DND-41 (cell line): ENCODE measurements at regions not wholly inside any gene's neighbourhood (a gene's known extent, or its start where the extent isn't known, plus 50 kb on each side); places are given as distances from the start of the nearest gene placed in this dataset.
A peak's percentile ranks its signal among the peaks of the same experiment; 100 is the strongest.

Experiments
- ATAC-seq: fragments of 200-7000 bp; cut with Tn5 transposase; 3 replicates; pipeline ENCODE4 v1.9.1; 2021; ENCODE audit warnings: low read depth; ENCODE audit not compliant: insufficient read depth
- DNase-seq: peaks from one replicate; pipeline ENCODE4 v3.0.0-alpha.2; 2020
- H2AFZ ChIP-seq: 2 replicates; pipeline ENCODE4 v1.6.0; 2012; ENCODE audit warnings: low read depth, low read length
- H3K27ac ChIP-seq: 2 replicates; pipeline ENCODE4 v1.5.1; 2012; ENCODE audit warnings: low read length, inconsistent platforms
- H3K27me3 ChIP-seq: fragments of 200-600 bp; sonication (generic); 2 replicates; pipeline ENCODE4 v1.6.0; 2012; ENCODE audit warnings: low read length, mild to moderate bottlenecking, inconsistent platforms; ENCODE audit not compliant: insufficient read depth, poor library complexity
- H3K36me3 ChIP-seq: 2 replicates; pipeline ENCODE4 v1.5.1; 2012; ENCODE audit warnings: low read length, inconsistent platforms; ENCODE audit not compliant: insufficient read depth
- H3K4me1 ChIP-seq: 2 replicates; pipeline ENCODE4 v1.5.1; 2012; ENCODE audit warnings: mild to moderate bottlenecking, low read length; ENCODE audit not compliant: insufficient read depth
- H3K4me2 ChIP-seq: 2 replicates; pipeline ENCODE4 v1.6.0; 2012; ENCODE audit warnings: mild to moderate bottlenecking, moderate library complexity, low read length, inconsistent platforms; ENCODE audit not compliant: insufficient read depth
- H3K4me3 ChIP-seq, 2 experiments: fragments of 200-600 bp in 1 of 2; shearing (Covaris generic) in 1 of 2; 2 replicates each; pipeline ENCODE4 v1.5.1; 2012 to 2016; ENCODE audit warnings: inconsistent platforms in 2 of 2, low read length in 2 of 2, mild to moderate bottlenecking in 2 of 2, low read depth in 1 of 2, moderate library complexity in 1 of 2
- H3K79me2 ChIP-seq: 2 replicates; pipeline ENCODE4 v1.6.0; 2012; ENCODE audit warnings: low read length, inconsistent platforms; ENCODE audit not compliant: insufficient read depth
- H3K9ac ChIP-seq: 2 replicates; pipeline ENCODE4 v1.6.0; 2012; ENCODE audit warnings: low read depth, mild to moderate bottlenecking, inconsistent platforms, low read length, moderate library complexity
- H3K9me3 ChIP-seq: 2 replicates; pipeline ENCODE4 v1.5.1; 2012; ENCODE audit warnings: low read length, moderate library complexity, mild to moderate bottlenecking, inconsistent platforms; ENCODE audit not compliant: insufficient read depth, severe bottlenecking
- H4K20me1 ChIP-seq: 2 replicates; pipeline ENCODE4 v1.6.0; 2012; ENCODE audit warnings: low read length; ENCODE audit not compliant: insufficient read depth
- CTCF ChIP-seq: IDR thresholded peaks from 2 replicates; pipeline ENCODE4 v1.5.1; 2012; ENCODE audit warnings: borderline replicate concordance, low read length, moderate library complexity, mild to moderate bottlenecking; ENCODE audit not compliant: poor library complexity, severe bottlenecking; ENCODE audit errors: extremely low read depth
- EZH2 ChIP-seq: IDR thresholded peaks from 3 replicates; pipeline ENCODE4 v1.6.1; 2012; ENCODE audit warnings: borderline replicate concordance, low read depth, mild to moderate bottlenecking, moderate library complexity, low read length, inconsistent platforms; ENCODE audit not compliant: severe bottlenecking

- TF ChIP-seq CTCF, result no peak
- no peak for TF ChIP-seq EZH2
- no peaks in the 10 kb centered on the region for H4K20me1 ChIP-seq
- no peaks in the 10 kb centered on the region for H3K9me3 ChIP-seq
- no peaks in the 10 kb centered on the region for H3K27me3 ChIP-seq
- H3K27ac ChIP-seq, result peak overlapping the region; percentile 49; the same call in 1 of the 2 replicates
- H3K79me2 ChIP-seq, result no peaks in the 10 kb centered on the region
- ATAC-seq, result no peak
- H3K9ac ChIP-seq, result no peak overlapping the region
- H2AFZ ChIP-seq, result peak overlapping the region; percentile 58; the same call in 1 of the 2 replicates
- no peak overlapping the region for H3K4me3 ChIP-seq
- peaks cover 24% of the 10 kb centered on the region for H3K4me1 ChIP-seq
- H3K36me3 ChIP-seq, result no peaks in the 10 kb centered on the region
- H3K4me2 ChIP-seq, result peak overlapping the region; percentile 33; the same call in 1 of the 2 replicates
- DNase-seq, result no peak
These were observed 155.2 kb downstream of the SH2D1A start for GRCh38 chrX:124501586-124501985.

GRCh38 chrX:124502166-124502565, 155.8 kb downstream of the SH2D1A start:
- DNase-seq, result no peak
- H3K4me1 ChIP-seq, result peaks cover 24% of the 10 kb centered on the region

GRCh38 chrX:124502599-124502998, 156.2 kb downstream of the SH2D1A start:
- H3K27me3 ChIP-seq, result no peaks in the 10 kb centered on the region
- TF ChIP-seq EZH2 (no peak), CTCF (no peak)
- no peaks in the 10 kb centered on the region for H3K36me3 ChIP-seq
- ATAC-seq, result no peak
- peaks cover 24% of the 10 kb centered on the region for H3K4me1 ChIP-seq
- H3K27ac ChIP-seq, result no peak overlapping the region
- no peak overlapping the region for H3K4me3 ChIP-seq
- H2AFZ ChIP-seq, result no peak overlapping the region
- DNase-seq, result no peak
- no peaks in the 10 kb centered on the region for H3K79me2 ChIP-seq
- H3K4me2 ChIP-seq, result no peak overlapping the region
- no peak overlapping the region for H3K9ac ChIP-seq
- H3K9me3 ChIP-seq, result no peaks in the 10 kb centered on the region
- H4K20me1 ChIP-seq, result no peaks in the 10 kb centered on the region

More at GRCh38 chrX:124502166-124502565, 155.8 kb downstream of the SH2D1A start:
- H3K27me3 ChIP-seq, result no peaks in the 10 kb centered on the region
- no peak overlapping the region for H3K4me2 ChIP-seq
- no peaks in the 10 kb centered on the region for H3K9me3 ChIP-seq
- no peak overlapping the region for H3K9ac ChIP-seq
- no peaks in the 10 kb centered on the region for H3K36me3 ChIP-seq
- H4K20me1 ChIP-seq, result no peaks in the 10 kb centered on the region
- no peak overlapping the region for H3K4me3 ChIP-seq
- H3K79me2 ChIP-seq, result no peaks in the 10 kb centered on the region
- H3K27ac ChIP-seq, result no peak overlapping the region
- H2AFZ ChIP-seq, result no peak overlapping the region
- ATAC-seq, result no peak
- TF ChIP-seq EZH2 (no peak), CTCF (no peak)
